ENCODE measurements at regions not wholly inside any gene's neighbourhood (a gene's known extent, or its start where the extent isn't known, plus 50 kb on each side); places are given as distances from the start of the nearest gene placed in this dataset.

GRCh38 chr6:120981835-120982234, 352.4 kb downstream of the TBC1D32 start:
- TF ChIP-seq, protein P1, sequence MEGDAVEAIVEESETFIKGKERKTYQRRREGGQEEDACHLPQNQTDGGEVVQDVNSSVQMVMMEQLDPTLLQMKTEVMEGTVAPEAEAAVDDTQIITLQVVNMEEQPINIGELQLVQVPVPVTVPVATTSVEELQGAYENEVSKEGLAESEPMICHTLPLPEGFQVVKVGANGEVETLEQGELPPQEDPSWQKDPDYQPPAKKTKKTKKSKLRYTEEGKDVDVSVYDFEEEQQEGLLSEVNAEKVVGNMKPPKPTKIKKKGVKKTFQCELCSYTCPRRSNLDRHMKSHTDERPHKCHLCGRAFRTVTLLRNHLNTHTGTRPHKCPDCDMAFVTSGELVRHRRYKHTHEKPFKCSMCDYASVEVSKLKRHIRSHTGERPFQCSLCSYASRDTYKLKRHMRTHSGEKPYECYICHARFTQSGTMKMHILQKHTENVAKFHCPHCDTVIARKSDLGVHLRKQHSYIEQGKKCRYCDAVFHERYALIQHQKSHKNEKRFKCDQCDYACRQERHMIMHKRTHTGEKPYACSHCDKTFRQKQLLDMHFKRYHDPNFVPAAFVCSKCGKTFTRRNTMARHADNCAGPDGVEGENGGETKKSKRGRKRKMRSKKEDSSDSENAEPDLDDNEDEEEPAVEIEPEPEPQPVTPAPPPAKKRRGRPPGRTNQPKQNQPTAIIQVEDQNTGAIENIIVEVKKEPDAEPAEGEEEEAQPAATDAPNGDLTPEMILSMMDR (IDR thresholded peaks at IDR 0.05), result no peak
- TF ChIP-seq POLR2A (IDR thresholded peaks at IDR 0.05), result no peak
- no peak for TF ChIP-seq POLR2AphosphoS5 (IDR thresholded peaks at IDR 0.05)

Measured in gastroesophageal sphincter (tissue), 3 donors.